ENCODE measurements at regions not wholly inside any gene's neighbourhood (a gene's known extent, or its start where the extent isn't known, plus 50 kb on each side); places are given as distances from the start of the nearest gene placed in this dataset.

DNA sequence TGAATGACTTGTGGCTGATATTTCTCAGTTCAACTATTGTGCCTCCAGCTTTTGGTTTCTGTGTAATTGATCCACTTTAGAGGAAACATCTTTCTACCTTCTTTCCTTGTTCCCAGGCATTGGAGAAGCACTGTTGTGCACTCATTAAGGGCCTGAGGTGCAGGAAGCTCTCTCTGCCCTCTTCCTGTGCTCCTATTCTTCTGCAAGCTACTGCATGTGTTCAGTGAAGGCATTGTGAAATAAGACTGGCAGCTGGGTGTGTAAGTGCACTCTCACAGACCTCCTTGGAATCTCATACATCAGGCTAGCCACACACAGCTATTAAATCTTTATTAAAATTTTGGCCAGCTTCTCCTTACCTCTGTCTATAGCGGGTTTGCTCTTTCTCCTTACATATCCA lies 177.8 kb downstream of the OGFRL1 start:
- Histone ChIP-seq H3K9me3 (no peaks in the 10 kb centered on the region), H3K4me1 (no peaks in the 10 kb centered on the region), H3K27me3 (no peaks in the 10 kb centered on the region), H3K4me3 (no peak overlapping the region), H3K36me3 (ENCODE audit: low read depth, missing control alignments) (no peaks in the 10 kb centered on the region), H3K27ac (no peak overlapping the region)
- 90 to 100% methylated on average over 1 of the region's 1 CpG for WGBS, 2 donors
- TF ChIP-seq POLR2A (IDR thresholded peaks at IDR 0.05), result no peak
- TF ChIP-seq, protein P1, sequence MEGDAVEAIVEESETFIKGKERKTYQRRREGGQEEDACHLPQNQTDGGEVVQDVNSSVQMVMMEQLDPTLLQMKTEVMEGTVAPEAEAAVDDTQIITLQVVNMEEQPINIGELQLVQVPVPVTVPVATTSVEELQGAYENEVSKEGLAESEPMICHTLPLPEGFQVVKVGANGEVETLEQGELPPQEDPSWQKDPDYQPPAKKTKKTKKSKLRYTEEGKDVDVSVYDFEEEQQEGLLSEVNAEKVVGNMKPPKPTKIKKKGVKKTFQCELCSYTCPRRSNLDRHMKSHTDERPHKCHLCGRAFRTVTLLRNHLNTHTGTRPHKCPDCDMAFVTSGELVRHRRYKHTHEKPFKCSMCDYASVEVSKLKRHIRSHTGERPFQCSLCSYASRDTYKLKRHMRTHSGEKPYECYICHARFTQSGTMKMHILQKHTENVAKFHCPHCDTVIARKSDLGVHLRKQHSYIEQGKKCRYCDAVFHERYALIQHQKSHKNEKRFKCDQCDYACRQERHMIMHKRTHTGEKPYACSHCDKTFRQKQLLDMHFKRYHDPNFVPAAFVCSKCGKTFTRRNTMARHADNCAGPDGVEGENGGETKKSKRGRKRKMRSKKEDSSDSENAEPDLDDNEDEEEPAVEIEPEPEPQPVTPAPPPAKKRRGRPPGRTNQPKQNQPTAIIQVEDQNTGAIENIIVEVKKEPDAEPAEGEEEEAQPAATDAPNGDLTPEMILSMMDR (IDR thresholded peaks at IDR 0.05), result no peak
- intact Hi-C loops (cut with DNase I; ENCODE audit: low total_unique reads), result no loop called here
- DNase-seq, result no peak

DNA sequence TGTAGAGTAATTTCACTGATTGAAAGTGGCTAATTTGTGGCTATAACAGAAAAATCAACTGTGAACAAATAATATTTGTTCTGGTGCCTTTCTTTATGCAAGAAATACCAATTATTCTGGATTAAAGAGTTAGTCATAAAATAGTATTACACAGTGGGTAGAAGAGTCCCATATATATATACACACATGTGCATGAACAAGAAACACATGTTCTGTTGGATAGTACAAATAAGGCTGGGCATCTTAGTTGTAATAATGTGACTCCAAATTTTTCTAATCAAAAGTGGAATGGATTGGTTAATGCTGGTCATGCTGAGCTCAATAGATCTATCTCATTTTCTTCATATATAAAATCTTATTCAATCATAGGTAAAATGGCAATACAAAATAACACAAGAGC lies 179.4 kb downstream of the OGFRL1 start:
- no peaks in the 10 kb centered on the region for H3K36me3 ChIP-seq (ENCODE audit: low read depth, missing control alignments)
- no peak for TF ChIP-seq POLR2A (IDR thresholded peaks at IDR 0.05)
- TF ChIP-seq, protein P1 (IDR thresholded peaks at IDR 0.05), result no peak
- H3K9me3 ChIP-seq, result no peaks in the 10 kb centered on the region
- intact Hi-C loops (cut with DNase I; ENCODE audit: low total_unique reads), result no loop called here
- no peak overlapping the region for H3K27ac ChIP-seq
- DNase-seq, result no peak
- H3K4me3 ChIP-seq, result no peak overlapping the region
- no peaks in the 10 kb centered on the region for H3K4me1 ChIP-seq
- no peaks in the 10 kb centered on the region for H3K27me3 ChIP-seq

DNA sequence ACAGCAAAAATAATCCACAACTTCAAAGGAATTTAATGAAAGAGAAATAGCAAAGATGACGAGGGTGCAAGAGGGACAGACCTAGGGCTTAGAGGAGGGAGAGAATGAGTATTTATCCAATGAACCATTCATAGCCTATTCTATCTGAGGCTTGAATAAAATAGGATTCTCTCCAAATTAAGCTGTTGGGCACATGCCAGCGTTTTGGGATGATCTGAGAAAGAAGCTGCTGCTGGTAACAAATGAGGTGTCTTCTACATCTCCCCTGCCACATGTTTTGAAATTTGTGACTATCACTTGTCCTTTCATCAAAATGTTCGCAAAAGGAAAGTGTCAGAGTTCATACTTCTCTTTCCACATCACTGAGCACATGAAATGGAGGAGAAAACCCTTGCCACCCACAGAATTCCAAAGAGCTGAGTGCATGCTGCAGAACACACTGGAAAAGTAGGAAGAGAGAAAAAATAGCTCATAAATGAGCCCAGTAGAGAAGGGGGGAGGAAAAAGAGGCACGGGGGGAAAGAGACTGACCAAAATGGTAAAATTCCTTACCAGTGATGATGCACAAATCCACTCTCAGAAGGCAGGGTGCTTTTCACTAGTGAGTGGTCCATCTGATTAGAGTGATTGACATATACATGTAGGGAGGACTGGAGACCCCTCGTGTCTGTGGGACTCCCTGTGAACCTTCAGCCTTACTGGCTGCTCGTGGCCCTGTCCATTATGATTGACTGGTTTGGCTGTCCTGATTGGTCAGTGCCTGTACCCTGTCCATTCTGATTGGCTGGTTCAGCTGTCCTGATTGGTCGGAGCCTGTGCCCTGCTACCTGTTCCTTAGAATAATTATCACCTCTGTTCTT lies 180.5 kb downstream of the OGFRL1 start:
- TF ChIP-seq, protein P1 (IDR thresholded peaks at IDR 0.05), result no peak
- no peak for TF ChIP-seq POLR2A (IDR thresholded peaks at IDR 0.05)
- Histone ChIP-seq H3K9me3 (no peaks in the 10 kb centered on the region), H3K27me3 (no peaks in the 10 kb centered on the region), H3K36me3 (ENCODE audit: low read depth, missing control alignments) (no peaks in the 10 kb centered on the region), H3K4me3 (no peak overlapping the region), H3K27ac (no peak overlapping the region), H3K4me1 (no peaks in the 10 kb centered on the region)
- 40 to 53% methylated on average over 7 of the region's 7 CpGs for WGBS, 2 donors
- intact Hi-C loops (cut with DNase I; ENCODE audit: low total_unique reads), result no loop called here
- peak; percentile 47 for DNase-seq

DNA sequence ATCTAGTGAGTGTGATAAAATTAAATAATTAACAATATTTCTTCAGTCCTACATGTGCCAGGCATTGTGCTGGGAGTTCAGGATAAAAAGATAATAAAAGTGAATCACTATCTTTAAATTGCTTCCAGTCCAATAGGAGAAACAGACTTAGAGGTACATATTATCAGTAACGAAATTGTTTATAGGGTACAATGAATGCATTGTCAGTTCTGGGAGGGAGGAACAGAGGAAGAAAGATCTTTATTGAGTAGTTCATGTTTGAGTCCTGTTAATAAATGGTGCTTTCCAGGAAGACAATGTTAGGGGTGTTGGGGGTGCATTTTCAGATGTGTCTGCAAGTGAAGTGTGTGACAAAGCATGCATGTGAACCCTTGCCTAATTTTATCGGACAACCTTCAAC lies 183.1 kb downstream of the OGFRL1 start:
- intact Hi-C loops (cut with DNase I; ENCODE audit: low total_unique reads), result no loop called here
- Histone ChIP-seq H3K27ac (no peak overlapping the region), H3K27me3 (no peaks in the 10 kb centered on the region), H3K9me3 (no peaks in the 10 kb centered on the region), H3K4me3 (no peak overlapping the region), H3K4me1 (no peaks in the 10 kb centered on the region), H3K36me3 (ENCODE audit: low read depth, missing control alignments) (no peaks in the 10 kb centered on the region)
- 70 to 88% methylated on average over 2 of the region's 2 CpGs for WGBS, 2 donors
- no peak for DNase-seq
- no peak for TF ChIP-seq POLR2A (IDR thresholded peaks at IDR 0.05)
- TF ChIP-seq, protein P1 (IDR thresholded peaks at IDR 0.05), result no peak

DNA sequence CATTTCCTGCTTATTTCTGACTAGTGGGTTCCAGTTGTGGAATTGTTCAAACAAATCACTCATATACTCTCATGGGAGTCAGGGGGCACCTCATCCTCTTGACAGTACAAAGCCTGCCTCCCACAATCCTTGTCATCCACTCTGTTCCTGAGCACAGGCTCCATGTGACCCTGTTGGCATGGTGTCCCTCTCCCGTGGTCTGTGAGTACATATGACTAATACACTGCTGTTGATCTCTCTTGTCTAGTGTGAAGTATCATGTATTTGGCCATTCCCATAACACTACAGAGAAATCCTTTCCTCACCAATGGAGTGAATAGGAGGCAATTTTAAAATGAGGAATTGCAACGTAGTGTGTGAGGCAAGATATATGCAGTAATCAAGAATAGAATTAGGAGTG lies 185.3 kb downstream of the OGFRL1 start:
- TF ChIP-seq POLR2A (IDR thresholded peaks at IDR 0.05), result no peak
- TF ChIP-seq, protein P1 (IDR thresholded peaks at IDR 0.05), result no peak
- H3K4me3 ChIP-seq, result no peak overlapping the region
- no peak for DNase-seq
- H3K27ac ChIP-seq, result no peak overlapping the region
- 49 to 72% methylated on average over 2 of the region's 2 CpGs for WGBS, 2 donors
- no peaks in the 10 kb centered on the region for H3K4me1 ChIP-seq
- intact Hi-C loops (cut with DNase I; ENCODE audit: low total_unique reads), result no loop called here
- H3K36me3 ChIP-seq (ENCODE audit: low read depth, missing control alignments), result no peaks in the 10 kb centered on the region
- H3K27me3 ChIP-seq, result no peaks in the 10 kb centered on the region
- H3K9me3 ChIP-seq, result no peaks in the 10 kb centered on the region

Measured in testis (tissue), 2 donors.